T-helper 1 cell (primary cell): ENCODE measurements at regions not wholly inside any gene's neighbourhood (a gene's known extent, or its start where the extent isn't known, plus 50 kb on each side); places are given as distances from the start of the nearest gene placed in this dataset.
A peak's percentile ranks its signal among the peaks of the same experiment; 100 is the strongest.
"Not testable (repeated sequence)": the region's sequence is repeated elsewhere in the genome, so short reads cannot be mapped to it uniquely, and the experiment has no call there.

Source experiments
- DNase-seq, 5 donors: peaks; one replicate each; pipeline ENCODE4 v3.0.0-alpha.2; 2012 to 2020

- no peak for DNase-seq
These were observed 140.8 kb upstream of the SFRP2 start for GRCh38 chr4:153929675-153930074.

DNA sequence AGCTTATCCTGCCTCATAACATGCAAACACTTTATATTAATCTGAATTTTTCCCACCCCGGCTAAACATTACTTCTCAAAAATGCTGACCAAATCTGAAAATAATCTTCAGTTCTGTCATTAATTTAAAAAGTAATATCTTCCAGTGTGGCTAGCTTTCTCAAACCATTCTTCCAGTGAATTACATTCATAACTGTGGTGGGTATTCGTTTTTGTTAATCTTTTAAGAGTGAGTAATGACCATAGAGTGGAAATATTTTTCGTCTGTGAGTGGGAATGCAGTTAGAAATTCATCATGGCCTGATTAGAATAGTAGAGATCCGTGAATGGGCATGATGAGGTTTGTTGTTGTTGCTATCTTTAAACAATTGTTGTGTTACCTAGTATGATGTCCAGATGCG lies 138.6 kb upstream of the SFRP2 start:
- no peak for DNase-seq

DNA sequence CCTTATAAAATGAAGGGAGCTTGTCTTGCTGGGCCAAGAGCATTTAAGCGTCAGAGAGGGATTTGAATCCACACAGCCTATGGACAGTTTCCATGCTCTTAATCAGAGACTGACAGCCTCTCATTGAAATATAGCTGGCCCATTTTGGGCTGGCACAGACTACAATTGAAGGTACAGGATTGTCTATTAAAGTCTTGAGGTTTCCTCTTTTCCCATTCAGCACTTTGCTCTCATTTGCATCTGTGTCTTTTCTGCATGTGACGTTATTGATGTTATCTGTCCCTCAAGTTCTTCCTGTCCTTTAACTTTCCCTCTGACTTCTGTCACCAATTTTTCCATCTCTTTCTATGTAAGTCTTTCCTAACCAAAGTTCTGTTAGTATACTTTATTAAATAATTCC lies 133.3 kb upstream of the SFRP2 start:
- DNase-seq, result no peak

DNA sequence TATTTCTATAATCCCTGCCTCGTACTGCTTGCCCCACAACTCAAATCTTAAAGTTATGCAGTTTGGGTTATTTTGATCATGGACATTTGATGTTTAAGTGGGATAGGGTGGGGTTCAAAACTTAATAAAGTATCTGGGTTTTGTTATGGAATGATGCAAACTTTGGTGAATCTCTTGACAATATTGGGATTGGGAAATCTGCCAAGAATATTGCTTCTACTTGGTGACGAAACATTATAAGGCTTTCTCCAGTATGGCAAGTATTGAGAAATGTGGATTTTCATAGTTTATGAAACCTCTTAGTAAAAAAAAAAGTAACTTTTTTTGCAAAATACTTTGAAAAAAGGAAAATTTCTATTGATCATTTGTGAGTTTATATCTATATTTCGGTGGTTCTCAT lies 130.8 kb upstream of the SFRP2 start:
- DNase-seq, result no peak

GRCh38 chr4:153916273-153916755 lies 127.4 kb upstream of the SFRP2 start:
- peak in 1 of 5 donors; percentile 35 for DNase-seq

DNA sequence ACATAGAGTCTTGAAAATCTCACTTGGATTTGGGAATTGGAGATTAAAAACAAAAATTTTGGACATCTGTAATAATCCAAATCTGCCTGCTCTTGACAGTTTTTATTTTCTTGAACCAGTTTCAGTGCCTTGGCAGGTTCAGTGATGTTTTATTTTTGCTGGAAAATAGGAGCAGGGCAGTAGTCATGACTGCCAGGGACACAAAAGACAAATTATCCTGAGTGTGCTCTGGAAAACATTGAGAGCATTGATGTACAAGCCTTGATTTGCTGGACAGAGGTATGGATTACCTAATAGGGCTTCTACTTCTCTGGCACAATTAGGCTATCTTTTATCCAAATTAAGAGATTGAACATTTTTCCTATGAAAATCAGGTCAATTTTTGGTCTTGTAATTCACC lies 123.4 kb upstream of the SFRP2 start:
- DNase-seq, result no peak

- DNase-seq, result no peak
These were observed 120.8 kb upstream of the SFRP2 start for GRCh38 chr4:153909672-153910071.

GRCh38 chr4:153906231-153906630 lies 117.3 kb upstream of the SFRP2 start:
- no peak for DNase-seq

DNA sequence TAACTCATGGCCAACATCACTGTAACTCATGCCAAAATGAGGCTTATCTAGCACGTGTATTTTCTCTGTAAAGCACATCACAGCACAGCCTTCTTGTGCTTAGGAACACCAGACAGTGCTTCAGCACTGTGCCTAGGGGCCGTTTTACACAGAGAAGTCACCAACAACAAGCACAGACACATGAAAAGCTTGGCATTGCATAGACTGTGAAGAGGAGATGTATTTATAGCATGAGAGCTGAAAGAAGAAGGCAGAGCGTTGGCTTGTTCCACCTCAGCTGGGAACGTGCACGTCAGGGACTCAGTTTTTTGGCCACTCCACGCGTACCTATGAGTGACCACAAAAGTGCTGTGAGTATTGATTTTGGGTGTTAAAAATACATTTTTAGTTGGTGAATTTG lies 116.3 kb upstream of the SFRP2 start:
- DNase-seq, result no peak

- DNase-seq, result no peak
These were observed 115.1 kb upstream of the SFRP2 start for GRCh38 chr4:153904011-153904410.

DNA sequence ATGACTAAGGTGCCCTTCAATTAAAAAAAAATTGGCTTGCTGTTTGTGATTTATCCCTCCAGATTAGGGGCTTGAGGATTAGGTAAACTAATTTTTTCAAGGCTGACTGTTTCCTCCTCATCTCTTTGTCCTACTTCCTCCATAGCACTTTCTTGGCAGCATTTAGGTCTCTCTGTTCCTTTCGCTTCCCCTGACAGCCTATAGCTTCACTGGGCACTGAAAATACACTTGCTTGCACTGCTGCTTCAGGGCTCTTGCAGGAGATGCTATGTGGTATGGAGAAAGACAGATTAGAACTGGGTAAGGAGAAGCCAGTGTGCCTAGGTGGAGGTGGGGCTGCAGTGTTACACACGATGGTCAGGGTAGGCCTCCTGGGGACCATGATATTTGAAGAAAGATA lies 112.3 kb upstream of the SFRP2 start:
- no peak for DNase-seq

DNA sequence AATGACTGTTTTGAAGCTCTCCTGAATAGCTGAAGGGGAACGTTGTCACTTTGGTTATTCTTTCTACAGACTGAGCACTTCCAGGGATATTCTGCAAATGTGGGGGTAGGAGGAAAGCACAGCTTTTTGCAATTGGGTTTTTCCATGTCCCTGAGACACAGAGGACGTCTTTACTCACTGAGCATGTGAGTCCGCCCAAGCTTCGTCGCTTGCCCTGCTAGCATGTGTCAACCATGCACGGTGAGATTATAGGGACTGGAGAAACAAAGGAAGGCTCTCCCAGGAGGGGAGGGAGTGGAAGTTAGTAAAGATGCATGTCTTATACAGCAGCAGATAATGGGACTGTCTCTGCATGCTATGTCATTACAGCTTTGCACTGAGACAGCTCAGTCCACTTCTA lies 111.5 kb upstream of the SFRP2 start:
- DNase-seq, result no peak

GRCh38 chr4:153890761-153891160 lies 101.9 kb upstream of the SFRP2 start:
- no peak for DNase-seq

- DNase-seq, result no peak
These were observed 98.3 kb upstream of the SFRP2 start for GRCh38 chr4:153887217-153887616.

GRCh38 chr4:153884325-153884724 lies 95.4 kb upstream of the SFRP2 start:
- no peak for DNase-seq

GRCh38 chr4:153880983-153881382 lies 92.1 kb upstream of the SFRP2 start:
- no peak for DNase-seq

DNA sequence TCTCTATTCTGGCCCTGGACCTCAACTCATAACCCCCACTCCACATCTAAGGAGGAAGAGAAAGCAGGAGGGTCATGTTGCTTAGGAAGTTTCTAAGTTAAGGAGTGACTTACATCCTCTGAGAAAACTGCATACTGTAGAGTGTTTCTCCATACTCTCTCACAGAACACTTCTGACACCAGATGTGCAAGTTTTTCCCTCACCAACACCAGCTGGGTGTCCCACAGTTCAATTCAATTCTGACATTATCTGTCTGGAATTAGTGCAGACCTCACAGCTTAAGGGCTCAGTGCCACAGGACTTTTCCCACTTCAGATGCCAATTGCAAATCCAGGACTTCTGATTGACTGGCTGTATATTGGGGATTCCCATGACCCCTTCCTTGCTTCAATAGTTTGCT lies 89.0 kb upstream of the SFRP2 start:
- DNase-seq, result no peak

- no peak for DNase-seq
These were observed 84.9 kb upstream of the SFRP2 start for GRCh38 chr4:153873741-153874140.

DNA sequence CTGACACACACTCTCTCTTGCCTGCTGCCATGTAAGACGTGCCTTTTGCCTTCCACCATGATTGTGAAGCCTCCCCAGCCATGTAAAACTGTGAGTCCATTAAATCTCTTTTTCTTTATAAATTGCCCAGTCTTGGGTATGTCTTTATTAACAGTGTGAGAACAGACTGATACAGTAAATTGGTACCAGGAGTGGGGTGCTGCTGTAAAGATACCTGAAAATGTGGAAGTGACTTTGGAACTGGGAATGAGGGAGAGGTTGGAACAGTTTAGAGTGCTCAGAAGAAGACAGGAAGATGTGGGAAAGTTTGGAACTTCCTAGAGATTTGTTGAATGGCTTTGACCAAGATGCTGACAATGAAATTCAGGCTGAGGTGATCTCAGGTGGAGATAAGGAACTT lies 77.9 kb upstream of the SFRP2 start:
- DNase-seq, result not testable (repeated sequence)

DNA sequence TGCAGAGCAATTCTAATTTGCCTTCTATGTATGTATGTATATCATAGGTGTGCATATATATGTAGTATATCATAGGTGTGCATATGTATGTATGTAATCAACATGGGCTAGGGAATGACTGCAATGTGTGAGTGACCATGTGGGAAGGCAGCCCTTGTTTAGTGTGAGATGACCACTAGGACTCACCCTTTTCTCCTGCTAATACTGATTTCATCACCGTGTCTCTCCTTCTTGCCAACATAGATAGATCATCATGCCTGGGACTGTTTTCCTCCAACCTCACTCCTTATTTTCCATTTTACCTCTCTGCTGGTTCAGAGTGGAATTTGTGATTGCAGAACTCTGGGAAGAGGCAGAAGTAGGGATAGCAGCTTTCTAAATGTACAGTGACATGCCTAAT lies 63.6 kb upstream of the SFRP2 start:
- no peak for DNase-seq

DNA sequence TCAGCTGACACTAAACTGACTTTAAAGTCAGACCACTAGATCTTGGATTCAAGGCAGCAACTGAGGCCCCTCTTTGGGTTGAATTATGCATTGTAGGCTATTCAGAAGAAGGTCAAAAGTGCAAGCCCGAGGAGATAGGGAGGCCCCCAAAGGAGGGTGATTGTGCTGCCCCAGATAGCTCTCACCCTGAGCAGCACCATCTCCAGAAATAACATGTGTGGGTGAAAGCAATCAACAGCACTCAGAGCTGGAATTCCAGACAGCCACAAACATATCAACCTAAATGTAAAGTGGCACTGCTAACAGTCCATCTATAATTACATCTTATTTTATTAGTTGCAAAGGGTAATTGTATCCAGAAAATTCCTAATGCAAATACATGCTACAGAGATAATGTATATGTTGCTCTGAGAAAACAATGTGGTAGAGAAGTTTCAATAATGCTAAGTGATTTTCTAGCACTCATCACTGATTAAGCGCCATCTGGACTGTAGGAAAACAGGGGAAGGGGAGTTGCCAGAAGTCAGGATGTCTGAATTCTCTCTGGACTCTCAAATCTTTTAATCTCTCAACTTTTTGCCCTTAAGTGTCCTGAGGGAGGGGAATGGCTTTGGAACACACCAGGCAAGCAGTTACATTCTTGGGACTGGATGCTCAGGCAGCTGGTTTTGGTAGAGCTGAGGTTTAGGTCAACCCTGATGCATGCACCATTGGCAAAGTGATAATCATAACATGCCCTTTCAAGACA lies 61.8 kb upstream of the SFRP2 start:
- no peak for DNase-seq

GRCh38 chr4:153844144-153844543 lies 55.3 kb upstream of the SFRP2 start:
- DNase-seq, result no peak
